NCI-H82 treated with DMSO at 0.1 percent for 48 hours (cell line): ENCODE measurements at regions not wholly inside any gene's neighbourhood (a gene's known extent, or its start where the extent isn't known, plus 50 kb on each side); places are given as distances from the start of the nearest gene placed in this dataset.

ENCODE experiments used
- DNase-seq: peaks from one replicate; lab custom pipeline; 2025; ENCODE audit not compliant: unreplicated experiment; lab: John Stamatoyannopoulos, UW

- no peak for DNase-seq
These were observed 804.1 kb downstream of the USP25 start for GRCh38 chr21:16533692-16534407.

GRCh38 chr21:16534408-16535101 is 804.8 kb downstream of the USP25 start:
- DNase-seq: no peak

- no peak for DNase-seq
These were observed 805.3 kb downstream of the USP25 start for GRCh38 chr21:16535102-16535422.

GRCh38 chr21:16535626-16536025 is 805.8 kb downstream of the USP25 start:
- DNase-seq: no peak

GRCh38 chr21:16536140-16536539 is 806.4 kb downstream of the USP25 start:
- DNase-seq: no peak

GRCh38 chr21:16536643-16537434 is 807.1 kb downstream of the USP25 start:
- no peak for DNase-seq

- no peak for DNase-seq
These were observed 807.7 kb downstream of the USP25 start for GRCh38 chr21:16537501-16537900.

GRCh38 chr21:16538405-16538804 is 808.6 kb downstream of the USP25 start:
- DNase-seq: no peak

- DNase-seq: no peak
These were observed 809.2 kb downstream of the USP25 start for GRCh38 chr21:16538936-16539440.

- no peak for DNase-seq
These were observed 811.4 kb downstream of the USP25 start for GRCh38 chr21:16540966-16541727.

- no peak for DNase-seq
These were observed 820.3 kb downstream of the USP25 start for GRCh38 chr21:16550118-16550517.

GRCh38 chr21:16550917-16551741 is 821.3 kb downstream of the USP25 start:
- DNase-seq: no peak

GRCh38 chr21:16552880-16553279 is 823.1 kb downstream of the USP25 start:
- no peak for DNase-seq

- no peak for DNase-seq
These were observed 824.7 kb downstream of the USP25 start for GRCh38 chr21:16554503-16554902.

GRCh38 chr21:16563116-16563515 is 833.3 kb downstream of the USP25 start:
- DNase-seq: no peak

GRCh38 chr21:16563795-16564194 is 834.0 kb downstream of the USP25 start:
- no peak for DNase-seq

- DNase-seq: no peak
These were observed 838.5 kb downstream of the USP25 start for GRCh38 chr21:16568244-16568643.

GRCh38 chr21:16568661-16569060 is 838.9 kb downstream of the USP25 start:
- no peak for DNase-seq

- DNase-seq: no peak
These were observed 839.9 kb downstream of the USP25 start for GRCh38 chr21:16569679-16570078.

GRCh38 chr21:16570171-16570570 is 840.4 kb downstream of the USP25 start:
- no peak for DNase-seq
